Lower leg skin (tissue), 4 donors: ENCODE measurements at regions not wholly inside any gene's neighbourhood (a gene's known extent, or its start where the extent isn't known, plus 50 kb on each side); places are given as distances from the start of the nearest gene placed in this dataset.

ENCODE experiments used
- DNase-seq, 2 donors: peaks; one replicate each; pipeline ENCODE4 v3.0.0-alpha.2; 2019; ENCODE audit warnings: low spot score in 2 of 2
- H3K4me3 ChIP-seq: fragments of 200-600 bp; sonication (generic); 2 replicates; pipeline ENCODE4 v1.5.1; 2017; ENCODE audit warnings: mild to moderate bottlenecking, low read depth; ENCODE audit not compliant: poor library complexity, severe bottlenecking
- CTCF ChIP-seq, 3 donors: fragments of 450-650 bp; IDR thresholded peaks; one replicate each; pipeline ENCODE4 v1.5.1; 2016; ENCODE audit warnings: antibody characterized with exemption in 3 of 3, mild to moderate bottlenecking in 3 of 3, moderate library complexity in 2 of 3
- POLR2A ChIP-seq, 2 donors: fragments of 450-650 bp; IDR thresholded peaks; one replicate each; pipeline ENCODE4 v1.6.1; 2016 to 2017; ENCODE audit warnings: antibody characterized with exemption in 2 of 2, mild to moderate bottlenecking in 1 of 2, moderate library complexity in 1 of 2
- WGBS, 2 donors: methylation state at CpG; one replicate each; pipeline ENCODE4 v1.1.5; 2018; 5-methylcytosine and 5-hydroxymethylcytosine counted together
- intact Hi-C: fragments of 100-400 bp; cut with DNase I; formaldehyde crosslinking; loops from one replicate; pipeline ENCODE4 v1.15.0; 2023; ENCODE audit warnings: low total_unique reads

GRCh38 chr18:11266781-11267480 lies 117.6 kb upstream of the PIEZO2 start:
- no peak for DNase-seq
- no peak overlapping the region for H3K4me3 ChIP-seq
- WGBS, 2 donors: 65 to 73% methylated on average over 10 of the region's 10 CpGs
- intact Hi-C loops: no loop called here
- no peak for TF ChIP-seq CTCF (IDR thresholded peaks at IDR 0.05)
- no peak for TF ChIP-seq POLR2A (IDR thresholded peaks at IDR 0.05)

- WGBS, 2 donors: 60 to 71% methylated on average over 2 of the region's 2 CpGs
- intact Hi-C loops: no loop called here
- DNase-seq: no peak
- TF ChIP-seq CTCF (IDR thresholded peaks at IDR 0.05) (no peak), POLR2A (IDR thresholded peaks at IDR 0.05) (no peak)
- H3K4me3 ChIP-seq: no peak overlapping the region
Measured at GRCh38 chr18:11261486-11261885, 112.1 kb upstream of the PIEZO2 start.

GRCh38 chr18:11260961-11261461 lies 111.6 kb upstream of the PIEZO2 start:
- H3K4me3 ChIP-seq: no peak overlapping the region
- no peak for DNase-seq
- WGBS, 2 donors: 69 to 74% methylated on average over 3 of the region's 3 CpGs
- intact Hi-C loops: no loop called here
- TF ChIP-seq CTCF (IDR thresholded peaks at IDR 0.05) (no peak), POLR2A (IDR thresholded peaks at IDR 0.05) (no peak)

- TF ChIP-seq POLR2A (IDR thresholded peaks at IDR 0.05) (no peak), CTCF (IDR thresholded peaks at IDR 0.05) (no peak)
- H3K4me3 ChIP-seq: no peak overlapping the region
- DNase-seq: peak in 1 of 2 donors; percentile 59
- intact Hi-C loops: no loop called here
- 46 to 47% methylated on average over 10 of the region's 10 CpGs for WGBS, 2 donors
Measured at GRCh38 chr18:11259469-11260150, 110.2 kb upstream of the PIEZO2 start.

GRCh38 chr18:11258039-11258610 lies 108.8 kb upstream of the PIEZO2 start:
- TF ChIP-seq CTCF (IDR thresholded peaks at IDR 0.05) (no peak), POLR2A (IDR thresholded peaks at IDR 0.05) (no peak)
- no peak for DNase-seq
- 33 to 54% methylated on average over 1 of the region's 1 CpG for WGBS, 2 donors
- intact Hi-C loops: no loop called here
- H3K4me3 ChIP-seq: no peak overlapping the region
